Lower leg skin (tissue), 3 donors: ENCODE measurements at regions not wholly inside any gene's neighbourhood (a gene's known extent, or its start where the extent isn't known, plus 50 kb on each side); places are given as distances from the start of the nearest gene placed in this dataset.

Experiments
- POLR2A ChIP-seq, 2 donors: fragments of 450-650 bp; IDR thresholded peaks; one replicate each; pipeline ENCODE4 v1.6.1; 2016 to 2017; ENCODE audit warnings: antibody characterized with exemption in 2 of 2, mild to moderate bottlenecking in 1 of 2, moderate library complexity in 1 of 2
- TF ChIP-seq, protein P1 (sequence below), 3 donors: fragments of 450-650 bp; IDR thresholded peaks; one replicate each; pipeline ENCODE4 v1.5.1; 2016; ENCODE audit warnings: antibody characterized with exemption in 3 of 3, mild to moderate bottlenecking in 3 of 3, moderate library complexity in 2 of 3

- TF ChIP-seq POLR2A (IDR thresholded peaks at IDR 0.05), result no peak
- TF ChIP-seq, protein P1, sequence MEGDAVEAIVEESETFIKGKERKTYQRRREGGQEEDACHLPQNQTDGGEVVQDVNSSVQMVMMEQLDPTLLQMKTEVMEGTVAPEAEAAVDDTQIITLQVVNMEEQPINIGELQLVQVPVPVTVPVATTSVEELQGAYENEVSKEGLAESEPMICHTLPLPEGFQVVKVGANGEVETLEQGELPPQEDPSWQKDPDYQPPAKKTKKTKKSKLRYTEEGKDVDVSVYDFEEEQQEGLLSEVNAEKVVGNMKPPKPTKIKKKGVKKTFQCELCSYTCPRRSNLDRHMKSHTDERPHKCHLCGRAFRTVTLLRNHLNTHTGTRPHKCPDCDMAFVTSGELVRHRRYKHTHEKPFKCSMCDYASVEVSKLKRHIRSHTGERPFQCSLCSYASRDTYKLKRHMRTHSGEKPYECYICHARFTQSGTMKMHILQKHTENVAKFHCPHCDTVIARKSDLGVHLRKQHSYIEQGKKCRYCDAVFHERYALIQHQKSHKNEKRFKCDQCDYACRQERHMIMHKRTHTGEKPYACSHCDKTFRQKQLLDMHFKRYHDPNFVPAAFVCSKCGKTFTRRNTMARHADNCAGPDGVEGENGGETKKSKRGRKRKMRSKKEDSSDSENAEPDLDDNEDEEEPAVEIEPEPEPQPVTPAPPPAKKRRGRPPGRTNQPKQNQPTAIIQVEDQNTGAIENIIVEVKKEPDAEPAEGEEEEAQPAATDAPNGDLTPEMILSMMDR (IDR thresholded peaks at IDR 0.05), result no peak
These were observed 74.2 kb upstream of the CSNK1A1L start for GRCh38 chr13:37179645-37180044.
